Astrocyte (in vitro differentiated cells and primary cell): ENCODE measurements at regions not wholly inside any gene's neighbourhood (a gene's known extent, or its start where the extent isn't known, plus 50 kb on each side); places are given as distances from the start of the nearest gene placed in this dataset.

Source experiments
- EZH2 ChIP-seq: IDR thresholded peaks from 2 replicates; pipeline ENCODE4 v1.6.1; 2012; ENCODE audit warnings: mild to moderate bottlenecking, low read length, inconsistent platforms; ENCODE audit not compliant: insufficient read depth
- TF ChIP-seq, protein P1 (sequence below): IDR thresholded peaks from 2 replicates; pipeline ENCODE4 v1.5.1; 2011; ENCODE audit warnings: low read depth, mild to moderate bottlenecking, inconsistent platforms, low read length, moderate library complexity; ENCODE audit not compliant: insufficient read depth

DNA sequence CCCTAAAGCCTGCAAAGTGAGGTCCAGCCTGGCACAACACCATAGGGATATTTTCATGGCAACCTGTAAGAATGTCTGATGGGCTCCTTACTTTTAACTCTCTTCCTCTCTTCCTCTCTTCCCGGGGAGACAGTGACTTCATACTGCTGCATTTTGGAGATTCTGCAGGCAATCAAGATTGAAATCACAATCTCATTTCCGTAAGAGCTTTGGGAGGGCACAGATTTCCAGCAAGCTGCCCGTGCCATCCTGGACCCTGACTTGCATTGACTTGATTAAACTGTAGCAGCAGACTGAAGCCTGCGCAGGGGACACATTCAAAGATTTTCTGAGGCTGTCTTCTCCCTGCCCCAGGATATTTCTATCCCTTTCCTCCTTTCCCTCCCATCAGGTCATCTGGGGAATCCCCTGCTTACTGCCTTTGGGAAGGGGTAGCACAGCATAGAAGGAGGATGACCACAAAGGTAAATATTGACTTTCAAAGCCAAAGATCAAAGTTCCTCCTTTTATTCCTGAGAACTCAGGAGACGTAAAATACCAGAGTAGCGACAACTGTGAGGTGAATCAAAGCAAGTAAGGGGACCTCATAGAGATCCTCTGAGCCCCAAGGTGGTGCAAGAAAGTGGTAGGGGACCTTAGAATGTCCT, 504.0 kb upstream of the ARID1B start:
- TF ChIP-seq EZH2: no peak
- TF ChIP-seq, protein P1, sequence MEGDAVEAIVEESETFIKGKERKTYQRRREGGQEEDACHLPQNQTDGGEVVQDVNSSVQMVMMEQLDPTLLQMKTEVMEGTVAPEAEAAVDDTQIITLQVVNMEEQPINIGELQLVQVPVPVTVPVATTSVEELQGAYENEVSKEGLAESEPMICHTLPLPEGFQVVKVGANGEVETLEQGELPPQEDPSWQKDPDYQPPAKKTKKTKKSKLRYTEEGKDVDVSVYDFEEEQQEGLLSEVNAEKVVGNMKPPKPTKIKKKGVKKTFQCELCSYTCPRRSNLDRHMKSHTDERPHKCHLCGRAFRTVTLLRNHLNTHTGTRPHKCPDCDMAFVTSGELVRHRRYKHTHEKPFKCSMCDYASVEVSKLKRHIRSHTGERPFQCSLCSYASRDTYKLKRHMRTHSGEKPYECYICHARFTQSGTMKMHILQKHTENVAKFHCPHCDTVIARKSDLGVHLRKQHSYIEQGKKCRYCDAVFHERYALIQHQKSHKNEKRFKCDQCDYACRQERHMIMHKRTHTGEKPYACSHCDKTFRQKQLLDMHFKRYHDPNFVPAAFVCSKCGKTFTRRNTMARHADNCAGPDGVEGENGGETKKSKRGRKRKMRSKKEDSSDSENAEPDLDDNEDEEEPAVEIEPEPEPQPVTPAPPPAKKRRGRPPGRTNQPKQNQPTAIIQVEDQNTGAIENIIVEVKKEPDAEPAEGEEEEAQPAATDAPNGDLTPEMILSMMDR: no peak
